ENCODE measurements at regions not wholly inside any gene's neighbourhood (a gene's known extent, or its start where the extent isn't known, plus 50 kb on each side); places are given as distances from the start of the nearest gene placed in this dataset.

DNA sequence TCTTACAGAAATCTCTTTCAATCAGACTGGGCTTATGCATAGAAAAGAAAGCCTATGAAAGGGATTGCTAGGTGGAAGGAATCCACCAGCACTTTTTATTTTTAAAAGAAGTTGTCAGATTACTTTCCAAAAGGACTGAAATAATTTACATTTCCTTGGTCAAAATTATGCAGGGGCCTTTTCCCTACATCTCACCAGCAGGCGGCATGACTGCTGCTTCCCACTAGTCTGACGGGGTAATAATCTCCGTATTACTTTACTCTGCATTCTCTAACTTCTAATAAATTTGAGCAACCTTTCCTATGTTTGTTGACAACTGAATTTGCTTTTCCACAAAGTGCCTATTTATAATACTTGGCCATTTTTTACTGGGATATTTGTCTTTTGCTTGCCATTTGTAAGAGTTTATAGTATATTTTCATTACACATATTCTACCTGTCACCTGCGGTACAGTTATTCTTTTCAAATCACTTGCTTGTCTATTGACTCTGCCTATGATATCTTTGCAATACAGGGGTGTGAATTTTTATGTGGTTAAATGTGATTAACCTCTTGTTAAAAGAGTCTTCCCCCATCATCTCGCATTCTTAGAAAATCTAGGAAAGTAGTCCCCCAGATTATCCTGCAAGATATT, 51.9 kb upstream of the USP47 start:
- Histone ChIP-seq H3K27ac (ENCODE audit: low read depth, low read length) (no peak overlapping the region), H3K27me3 (ENCODE audit: insufficient read depth, low read length) (no peaks in the 10 kb centered on the region), H3K4me3 (ENCODE audit: low read depth, low read length) (no peak overlapping the region), H3K79me2 (ENCODE audit: control insufficient read depth, insufficient read depth, low read length, unreplicated experiment) (no peaks in the 10 kb centered on the region), H2AFZ (ENCODE audit: low read length, unreplicated experiment) (no peak overlapping the region), H3K36me3 (ENCODE audit: insufficient read depth, low read length) (no peaks in the 10 kb centered on the region), H3K4me1 (ENCODE audit: control insufficient read depth, insufficient read depth, low read length, unreplicated experiment) (no peaks in the 10 kb centered on the region)

DNA sequence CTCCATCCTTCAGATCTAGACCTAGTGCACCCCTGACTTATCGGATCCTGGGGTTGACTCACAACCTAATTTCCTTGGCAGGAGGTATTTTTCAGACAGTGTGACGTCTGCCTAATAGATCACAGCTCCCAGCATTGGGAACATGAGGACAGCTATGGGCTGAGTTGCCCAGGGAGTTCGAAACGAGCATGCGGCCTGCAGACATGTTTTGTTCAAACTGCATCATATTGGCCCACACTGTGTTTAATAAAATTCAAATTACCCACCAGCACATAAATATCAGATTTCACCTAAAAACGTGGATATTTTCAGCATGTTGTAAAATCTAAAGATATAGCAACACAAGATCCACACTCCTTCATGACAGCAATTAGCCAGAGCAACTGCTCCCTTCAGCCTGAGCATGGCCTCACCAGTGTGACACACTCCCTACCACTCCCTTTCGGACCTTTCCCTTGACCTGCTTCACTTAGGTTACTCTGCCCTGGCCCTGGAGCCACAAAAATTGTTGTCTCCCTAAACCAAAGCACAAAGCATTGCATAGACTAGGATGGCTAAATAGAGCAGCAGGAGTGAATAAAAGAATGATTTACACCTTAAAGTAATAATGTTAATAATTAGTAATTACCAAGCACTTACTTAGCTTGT, 53.6 kb upstream of the USP47 start:
- H3K27me3 ChIP-seq (ENCODE audit: insufficient read depth, low read length) = no peaks in the 10 kb centered on the region
- H3K36me3 ChIP-seq (ENCODE audit: insufficient read depth, low read length) = no peaks in the 10 kb centered on the region
- no peaks in the 10 kb centered on the region for H3K79me2 ChIP-seq (ENCODE audit: control insufficient read depth, insufficient read depth, low read length, unreplicated experiment)
- no peaks in the 10 kb centered on the region for H3K4me1 ChIP-seq (ENCODE audit: control insufficient read depth, insufficient read depth, low read length, unreplicated experiment)
- no peak overlapping the region for H3K27ac ChIP-seq (ENCODE audit: low read depth, low read length)
- H3K4me3 ChIP-seq (ENCODE audit: low read depth, low read length) = no peak overlapping the region
- no peak overlapping the region for H2AFZ ChIP-seq (ENCODE audit: low read length, unreplicated experiment)

DNA sequence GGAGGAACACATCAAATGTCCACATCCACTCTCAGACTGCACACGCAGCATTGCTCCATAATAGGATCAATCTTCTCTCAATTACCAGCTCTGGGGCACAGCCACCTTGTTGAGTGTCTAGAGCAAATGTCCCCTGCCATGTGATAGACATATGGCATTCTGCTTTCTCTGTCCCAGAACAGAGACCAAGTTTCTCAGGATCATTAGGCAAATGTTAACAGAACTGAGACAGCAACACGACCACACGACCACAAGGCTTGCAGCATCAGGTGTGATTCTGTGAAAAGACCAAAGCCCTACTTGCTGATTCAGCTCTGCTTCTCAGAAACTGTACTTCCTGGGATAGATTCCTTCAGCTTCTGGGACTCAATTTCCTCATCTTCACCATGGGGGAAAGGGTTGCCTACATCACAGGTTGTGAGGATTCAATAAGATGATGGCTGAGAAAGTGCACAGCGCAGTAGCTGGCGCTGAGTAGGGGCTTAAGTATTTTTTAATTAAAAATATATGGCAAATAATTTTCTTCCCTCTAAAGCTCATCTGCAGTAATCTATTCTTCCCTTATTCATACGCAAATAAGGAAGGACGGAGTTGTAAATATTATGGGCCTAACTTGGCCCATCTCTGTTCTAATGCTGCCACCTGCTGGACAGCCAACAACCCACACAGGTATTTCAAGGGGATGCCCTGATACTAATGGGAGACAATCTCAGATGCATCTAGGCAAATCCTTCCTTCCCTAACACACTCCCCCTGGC, 54.3 kb upstream of the USP47 start:
- Histone ChIP-seq H3K4me3 (ENCODE audit: low read depth, low read length) (no peak overlapping the region), H3K79me2 (ENCODE audit: control insufficient read depth, insufficient read depth, low read length, unreplicated experiment) (no peaks in the 10 kb centered on the region), H3K36me3 (ENCODE audit: insufficient read depth, low read length) (no peaks in the 10 kb centered on the region), H2AFZ (ENCODE audit: low read length, unreplicated experiment) (no peak overlapping the region), H3K27me3 (ENCODE audit: insufficient read depth, low read length) (peaks cover 4% of the 10 kb centered on the region; the same call in 1 of the 2 replicates), H3K27ac (ENCODE audit: low read depth, low read length) (no peak overlapping the region), H3K4me1 (ENCODE audit: control insufficient read depth, insufficient read depth, low read length, unreplicated experiment) (no peaks in the 10 kb centered on the region)

DNA sequence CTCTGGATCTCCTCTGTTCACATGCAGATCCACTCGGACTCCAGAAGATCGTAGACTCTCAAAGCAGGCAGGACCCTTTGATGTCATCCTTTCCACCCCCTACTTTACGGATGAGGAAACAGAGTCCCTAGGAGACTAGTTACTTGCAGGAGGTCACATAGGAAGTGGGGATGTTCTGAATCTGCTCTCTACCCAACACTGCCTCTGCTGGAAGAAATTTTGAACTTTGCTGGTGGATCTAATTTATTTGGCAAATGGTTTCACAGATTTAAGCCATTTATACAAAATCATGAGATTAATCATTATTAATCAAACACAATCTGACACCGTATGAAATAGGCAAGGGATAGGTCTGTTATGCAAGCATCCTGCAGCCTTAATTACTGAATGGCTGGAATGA, 55.0 kb upstream of the USP47 start:
- no peak overlapping the region for H3K4me3 ChIP-seq (ENCODE audit: low read depth, low read length)
- H2AFZ ChIP-seq (ENCODE audit: low read length, unreplicated experiment) = no peak overlapping the region
- H3K4me1 ChIP-seq (ENCODE audit: control insufficient read depth, insufficient read depth, low read length, unreplicated experiment) = no peaks in the 10 kb centered on the region
- peaks cover 12% of the 10 kb centered on the region; the same call in 1 of the 2 replicates for H3K27me3 ChIP-seq (ENCODE audit: insufficient read depth, low read length)
- no peaks in the 10 kb centered on the region for H3K79me2 ChIP-seq (ENCODE audit: control insufficient read depth, insufficient read depth, low read length, unreplicated experiment)
- no peaks in the 10 kb centered on the region for H3K36me3 ChIP-seq (ENCODE audit: insufficient read depth, low read length)
- no peak overlapping the region for H3K27ac ChIP-seq (ENCODE audit: low read depth, low read length)

DNA sequence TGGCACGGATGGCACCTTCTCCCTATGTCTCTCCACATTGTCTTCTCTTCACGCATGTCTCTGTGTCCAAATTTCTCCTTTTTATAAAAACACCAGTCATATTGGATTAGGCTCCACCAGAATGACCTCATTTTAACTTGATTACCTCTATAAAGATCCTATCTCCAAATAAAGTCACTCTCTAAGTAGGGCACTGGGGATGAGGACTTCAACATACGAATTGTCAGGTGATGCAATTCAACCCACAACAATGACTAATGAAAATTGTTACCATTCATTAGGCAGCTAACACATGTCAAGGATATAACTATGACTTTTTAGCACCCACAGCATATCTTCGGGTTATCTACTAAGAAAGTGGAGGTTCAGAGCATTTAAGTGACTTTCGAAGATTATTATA, 55.5 kb upstream of the USP47 start:
- no peak overlapping the region for H3K27ac ChIP-seq (ENCODE audit: low read depth, low read length)

DNA sequence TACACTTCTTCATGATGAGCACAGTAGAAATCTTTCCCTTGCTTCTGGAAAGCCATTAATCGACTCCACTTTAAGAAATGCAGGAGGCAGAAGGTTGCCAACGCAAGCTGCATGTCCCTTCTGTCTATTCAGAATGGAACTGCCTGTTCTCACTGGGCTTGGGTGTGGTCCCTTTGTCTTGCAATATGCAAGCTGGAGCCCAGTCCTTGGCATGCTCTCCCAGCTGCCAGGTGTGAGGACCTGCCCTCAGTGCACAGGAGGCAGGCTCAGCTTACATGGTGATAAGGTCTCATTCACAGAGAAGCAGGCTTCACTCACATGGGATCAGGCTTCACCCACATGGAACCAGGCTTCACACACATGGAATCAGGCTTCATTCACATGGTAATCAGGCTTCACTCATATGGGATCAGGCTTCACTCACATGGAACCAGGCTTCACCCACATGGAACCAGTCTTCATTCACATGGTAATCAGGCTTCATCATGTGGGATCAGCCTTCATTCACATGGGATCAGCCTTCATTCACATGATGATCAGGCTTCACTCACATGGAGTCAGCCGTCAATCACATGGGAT, 59.2 kb upstream of the USP47 start:
- H3K36me3 ChIP-seq (ENCODE audit: insufficient read depth, low read length) = no peaks in the 10 kb centered on the region
- peaks cover 52% of the 10 kb centered on the region for H3K27me3 ChIP-seq (ENCODE audit: insufficient read depth, low read length)
- H3K4me3 ChIP-seq (ENCODE audit: low read depth, low read length) = no peak overlapping the region
- H2AFZ ChIP-seq (ENCODE audit: low read length, unreplicated experiment) = no peak overlapping the region
- no peak overlapping the region for H3K27ac ChIP-seq (ENCODE audit: low read depth, low read length)
- no peaks in the 10 kb centered on the region for H3K4me1 ChIP-seq (ENCODE audit: control insufficient read depth, insufficient read depth, low read length, unreplicated experiment)
- no peaks in the 10 kb centered on the region for H3K79me2 ChIP-seq (ENCODE audit: control insufficient read depth, insufficient read depth, low read length, unreplicated experiment)

More for the DNA sequence above, 55.5 kb upstream of the USP47 start:
- Histone ChIP-seq H2AFZ (ENCODE audit: low read length, unreplicated experiment) (no peak overlapping the region), H3K36me3 (ENCODE audit: insufficient read depth, low read length) (no peaks in the 10 kb centered on the region), H3K4me3 (ENCODE audit: low read depth, low read length) (no peak overlapping the region), H3K79me2 (ENCODE audit: control insufficient read depth, insufficient read depth, low read length, unreplicated experiment) (no peaks in the 10 kb centered on the region), H3K27me3 (ENCODE audit: insufficient read depth, low read length) (peaks cover 17% of the 10 kb centered on the region; the same call in 1 of the 2 replicates), H3K4me1 (ENCODE audit: control insufficient read depth, insufficient read depth, low read length, unreplicated experiment) (no peaks in the 10 kb centered on the region)

DNA sequence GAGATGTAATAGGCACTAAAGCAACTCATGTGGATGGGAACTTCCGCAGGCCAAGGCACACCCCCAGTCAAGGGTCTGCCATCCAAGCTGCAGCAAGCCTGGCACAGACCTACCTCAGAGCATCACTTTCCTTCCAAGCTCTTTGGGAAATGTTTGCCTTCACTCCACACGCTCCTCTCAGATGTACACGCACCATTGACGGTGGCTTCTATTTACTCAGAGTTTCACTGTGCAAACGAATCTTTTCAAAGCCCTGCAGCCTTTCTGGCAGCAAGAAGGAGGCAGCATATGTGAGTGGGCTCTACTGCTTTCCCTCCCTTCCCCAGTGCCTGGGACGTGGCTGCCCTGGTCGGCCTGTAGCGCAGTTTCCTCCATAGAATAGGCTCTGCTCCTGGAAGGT, 60.9 kb upstream of the USP47 start:
- Histone ChIP-seq H3K27ac (ENCODE audit: low read depth, low read length) (no peak overlapping the region), H3K27me3 (ENCODE audit: insufficient read depth, low read length) (peaks cover 70% of the 10 kb centered on the region), H3K4me3 (ENCODE audit: low read depth, low read length) (no peak overlapping the region), H2AFZ (ENCODE audit: low read length, unreplicated experiment) (no peak overlapping the region), H3K4me1 (ENCODE audit: control insufficient read depth, insufficient read depth, low read length, unreplicated experiment) (no peaks in the 10 kb centered on the region), H3K79me2 (ENCODE audit: control insufficient read depth, insufficient read depth, low read length, unreplicated experiment) (no peaks in the 10 kb centered on the region), H3K36me3 (ENCODE audit: insufficient read depth, low read length) (no peaks in the 10 kb centered on the region)

DNA sequence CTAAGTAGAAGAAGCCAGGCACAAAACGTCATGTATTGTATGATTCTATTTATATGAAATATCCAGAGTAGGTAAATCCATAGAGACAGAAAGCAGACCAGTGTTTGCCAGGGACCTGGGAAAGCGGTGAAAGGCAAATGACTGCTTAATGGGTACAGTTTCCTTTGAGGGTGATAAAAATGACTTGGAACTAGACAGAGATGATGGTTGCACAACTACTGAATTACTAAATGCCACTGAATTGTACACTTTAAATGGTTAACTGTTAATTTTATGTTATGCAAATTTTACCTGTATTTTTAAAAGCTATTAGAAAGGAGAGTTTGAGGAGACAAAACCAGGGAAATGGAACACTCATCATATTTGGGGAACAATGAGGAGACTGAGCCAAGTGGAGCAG, 61.8 kb upstream of the USP47 start:
- no peak overlapping the region for H3K27ac ChIP-seq (ENCODE audit: low read depth, low read length)
- no peak overlapping the region for H2AFZ ChIP-seq (ENCODE audit: low read length, unreplicated experiment)
- H3K79me2 ChIP-seq (ENCODE audit: control insufficient read depth, insufficient read depth, low read length, unreplicated experiment) = no peaks in the 10 kb centered on the region
- no peak overlapping the region for H3K4me3 ChIP-seq (ENCODE audit: low read depth, low read length)
- H3K36me3 ChIP-seq (ENCODE audit: insufficient read depth, low read length) = no peaks in the 10 kb centered on the region
- H3K27me3 ChIP-seq (ENCODE audit: insufficient read depth, low read length) = peaks cover 79% of the 10 kb centered on the region
- no peaks in the 10 kb centered on the region for H3K4me1 ChIP-seq (ENCODE audit: control insufficient read depth, insufficient read depth, low read length, unreplicated experiment)

DNA sequence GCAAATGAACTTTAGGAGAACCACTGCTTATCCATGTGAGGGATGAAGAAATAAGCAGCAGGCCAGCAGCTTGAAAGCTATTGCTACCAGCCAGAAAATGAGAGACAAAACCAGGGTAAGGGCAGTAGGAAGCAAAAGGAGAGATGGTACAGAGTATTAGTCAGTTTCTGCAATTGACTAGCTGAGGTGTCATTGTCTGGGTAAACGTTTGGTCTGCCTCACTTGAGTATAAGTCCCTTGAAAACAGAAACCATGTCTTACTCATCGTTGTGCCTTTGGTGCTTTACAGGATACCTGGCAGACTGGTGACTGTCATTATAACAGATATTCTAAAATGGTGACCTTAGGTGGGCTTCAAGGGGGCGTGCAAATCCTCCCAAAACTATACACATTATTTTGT, 63.9 kb upstream of the USP47 start:
- Histone ChIP-seq H3K36me3 (ENCODE audit: insufficient read depth, low read length) (no peaks in the 10 kb centered on the region), H3K4me3 (ENCODE audit: low read depth, low read length) (no peak overlapping the region), H2AFZ (ENCODE audit: low read length, unreplicated experiment) (no peak overlapping the region), H3K27me3 (ENCODE audit: insufficient read depth, low read length) (peaks cover 99% of the 10 kb centered on the region), H3K27ac (ENCODE audit: low read depth, low read length) (no peak overlapping the region), H3K79me2 (ENCODE audit: control insufficient read depth, insufficient read depth, low read length, unreplicated experiment) (no peaks in the 10 kb centered on the region), H3K4me1 (ENCODE audit: control insufficient read depth, insufficient read depth, low read length, unreplicated experiment) (no peaks in the 10 kb centered on the region)

DNA sequence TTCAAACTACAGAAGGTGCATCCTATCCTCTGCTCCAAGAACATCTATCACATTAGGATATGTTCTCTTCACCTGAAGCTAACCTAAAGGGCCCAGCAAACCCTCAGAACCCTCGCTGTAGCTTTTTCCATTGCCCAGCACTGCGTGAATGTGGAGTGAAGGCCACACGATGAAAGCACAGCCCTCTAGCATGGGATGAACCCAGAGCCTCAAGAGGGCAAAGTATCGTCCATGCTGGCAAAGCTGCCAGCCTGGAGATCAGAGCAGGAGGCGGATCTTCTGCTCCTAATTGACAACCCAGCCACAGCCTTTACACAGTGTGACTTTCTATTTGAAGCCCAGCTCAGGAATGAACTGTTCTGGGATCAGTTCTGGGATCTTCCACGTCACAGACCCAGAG, 65.1 kb upstream of the USP47 start:
- no peaks in the 10 kb centered on the region for H3K36me3 ChIP-seq (ENCODE audit: insufficient read depth, low read length)
- H3K27me3 ChIP-seq (ENCODE audit: insufficient read depth, low read length) = peaks cover 98% of the 10 kb centered on the region
- no peak overlapping the region for H3K27ac ChIP-seq (ENCODE audit: low read depth, low read length)
- H3K79me2 ChIP-seq (ENCODE audit: control insufficient read depth, insufficient read depth, low read length, unreplicated experiment) = no peaks in the 10 kb centered on the region
- H3K4me1 ChIP-seq (ENCODE audit: control insufficient read depth, insufficient read depth, low read length, unreplicated experiment) = no peaks in the 10 kb centered on the region
- H3K4me3 ChIP-seq (ENCODE audit: low read depth, low read length) = no peak overlapping the region
- H2AFZ ChIP-seq (ENCODE audit: low read length, unreplicated experiment) = no peak overlapping the region
